IMR-90 (cell line): ENCODE measurements at regions not wholly inside any gene's neighbourhood (a gene's known extent, or its start where the extent isn't known, plus 50 kb on each side); places are given as distances from the start of the nearest gene placed in this dataset.

Source experiments
- ATAC-seq: fragments of 200-7000 bp; cut with Tn5 transposase; 2 replicates; pipeline ENCODE4 v1.9.1; 2020; ENCODE audit warnings: low read depth, mild to moderate bottlenecking, moderate library complexity
- BruUV-seq: library from RNA; stranded (reverse); fragments of 400-500 nt; replicated peaks from 2 replicates; lab custom pipeline; 2021; lab: Mats Ljungman, UMichigan
- CTCF ChIA-PET: fragments of 300-600 bp; formaldehyde crosslinking; extraction: SDS; loops from one replicate; lab custom pipeline; 2021; ENCODE audit warnings: antibody characterized with exemption; lab: Yijun Ruan, JAX
- POLR2A ChIA-PET: fragments of 300-600 bp; sonication (Branson Sonifier 250); formaldehyde crosslinking; loops from one replicate; lab custom pipeline; 2022; ENCODE audit warnings: antibody characterized with exemption; ENCODE audit not compliant: unreplicated experiment; lab: Charles Lee
- DNase-seq: peaks from one replicate; pipeline ENCODE4 v3.0.0; 2013
- H2AFZ ChIP-seq: replicated peaks from 2 replicates; pipeline ENCODE3; 2013; ENCODE audit warnings: low read length, mild to moderate bottlenecking; ENCODE audit not compliant: poor library complexity
- H2AK5ac ChIP-seq: 2 replicates; pipeline ENCODE4 v1.6.1; 2013; ENCODE audit warnings: low read depth, low read length, inconsistent platforms
- H2AK9ac ChIP-seq: replicated peaks from 2 replicates; pipeline ENCODE3; 2013; ENCODE audit warnings: mild to moderate bottlenecking, low read depth, low read length, moderate library complexity; ENCODE audit not compliant: poor library complexity
- H2BK120ac ChIP-seq: 2 replicates; pipeline ENCODE4 v1.6.1; 2013; ENCODE audit warnings: low read depth, low read length, inconsistent platforms
- H2BK15ac ChIP-seq: 3 replicates; pipeline ENCODE4 v1.6.1; 2013; ENCODE audit warnings: low read depth, low read length, inconsistent platforms
- H2BK20ac ChIP-seq: 2 replicates; pipeline ENCODE4 v1.6.1; 2013; ENCODE audit warnings: low read depth, mild to moderate bottlenecking, inconsistent platforms, low read length, moderate library complexity
- H2BK5ac ChIP-seq: 2 replicates; pipeline ENCODE4 v1.6.1; 2013; ENCODE audit warnings: mild to moderate bottlenecking, low read depth, low read length, inconsistent platforms; ENCODE audit not compliant: poor library complexity, severe bottlenecking
- H3K14ac ChIP-seq: replicated peaks from 2 replicates; pipeline ENCODE4 v1.6.1; 2013; ENCODE audit warnings: low read depth, low read length, inconsistent platforms
- H3K18ac ChIP-seq: 2 replicates; pipeline ENCODE4 v1.6.1; 2013; ENCODE audit warnings: low read depth, low read length, control low read depth
- H3K23ac ChIP-seq: 2 replicates; pipeline ENCODE4 v1.6.1; 2013; ENCODE audit warnings: low read depth, low read length, inconsistent platforms
- H3K27ac ChIP-seq: 2 replicates; pipeline ENCODE4 v1.5.1; 2013; ENCODE audit warnings: mild to moderate bottlenecking, control low read depth, low read length; ENCODE audit not compliant: insufficient read depth
- H3K27me3 ChIP-seq: 2 replicates; pipeline ENCODE4 v1.6.1; 2013; ENCODE audit warnings: low read length; ENCODE audit not compliant: control insufficient read depth, insufficient read depth
- H3K36me3 ChIP-seq: 2 replicates; pipeline ENCODE4 v1.6.1; 2013; ENCODE audit warnings: low read length, mixed read lengths; ENCODE audit not compliant: control insufficient read depth, insufficient read depth
- H3K4ac ChIP-seq: 2 replicates; pipeline ENCODE4 v1.6.1; 2013; ENCODE audit warnings: low read depth, low read length, inconsistent platforms
- H3K4me1 ChIP-seq: 2 replicates; pipeline ENCODE4 v1.6.1; 2013; ENCODE audit warnings: low read length, mixed read lengths; ENCODE audit not compliant: control insufficient read depth, insufficient read depth
- H3K4me2 ChIP-seq: 2 replicates; pipeline ENCODE4 v1.6.1; 2013; ENCODE audit warnings: low read depth, mild to moderate bottlenecking, control low read depth, low read length, moderate library complexity
- H3K4me3 ChIP-seq: 2 replicates; pipeline ENCODE4 v1.5.1; 2013; ENCODE audit warnings: low read depth, mild to moderate bottlenecking, control low read depth, low read length, moderate library complexity; ENCODE audit not compliant: insufficient read depth
- H3K56ac ChIP-seq: 2 replicates; pipeline ENCODE4 v1.6.1; 2013; ENCODE audit warnings: low read length, inconsistent platforms; ENCODE audit not compliant: insufficient read depth; ENCODE audit errors: extremely low read depth
- H3K79me1 ChIP-seq, 2 experiments: 2 replicates each; pipeline ENCODE4 v1.6.1; 2013; ENCODE audit warnings: low read length in 2 of 2, inconsistent platforms in 1 of 2, low read depth in 1 of 2
- H3K9ac ChIP-seq: 2 replicates; pipeline ENCODE4 v1.6.1; 2013; ENCODE audit warnings: low read depth, low read length, control low read depth
- H3K9me1 ChIP-seq: 2 replicates; pipeline ENCODE4 v1.6.1; 2013; ENCODE audit warnings: low read length, inconsistent platforms; ENCODE audit not compliant: insufficient read depth
- H3K9me3 ChIP-seq: 2 replicates; pipeline ENCODE4 v1.6.1; 2013; ENCODE audit warnings: low read length; ENCODE audit not compliant: control insufficient read depth, insufficient read depth
- H4K20me1 ChIP-seq: 2 replicates; pipeline ENCODE4 v1.6.1; 2013; ENCODE audit warnings: low read length, inconsistent platforms; ENCODE audit not compliant: insufficient read depth
- H4K5ac ChIP-seq: 2 replicates; pipeline ENCODE4 v1.6.1; 2013; ENCODE audit warnings: mild to moderate bottlenecking, low read depth, low read length, control low read depth
- H4K8ac ChIP-seq, 2 experiments: 2 replicates each; pipeline ENCODE4 v1.6.1; 2013; ENCODE audit warnings: low read depth in 2 of 2, low read length in 2 of 2, control low read depth in 1 of 2, inconsistent platforms in 1 of 2
- H4K91ac ChIP-seq: 2 replicates; pipeline ENCODE4 v1.6.1; 2013; ENCODE audit warnings: low read depth, low read length, inconsistent platforms; ENCODE audit not compliant: insufficient read depth
- BHLHE40 ChIP-seq: fragments of 150-350 bp; IDR thresholded peaks from 2 replicates; pipeline ENCODE4 v1.6.1; 2016; ENCODE audit warnings: mild to moderate bottlenecking, low read depth, low read length
- CEBPB ChIP-seq: IDR thresholded peaks from 2 replicates; pipeline ENCODE4 v1.6.1; 2012; ENCODE audit warnings: low read depth, low read length, improper control_type of control experiment
- CHD1 ChIP-seq: IDR thresholded peaks from 2 replicates; pipeline ENCODE4 v1.6.1; 2012; ENCODE audit warnings: low read depth, low read length, improper control_type of control experiment
- FOS ChIP-seq: fragments of 150-350 bp; IDR thresholded peaks from 2 replicates; pipeline ENCODE4 v1.6.1; 2016; ENCODE audit warnings: low read depth, low read length
- MAFK ChIP-seq: IDR thresholded peaks from 2 replicates; pipeline ENCODE4 v1.6.1; 2012; ENCODE audit warnings: low read depth, low read length, improper control_type of control experiment
- MAZ ChIP-seq: IDR thresholded peaks from 2 replicates; pipeline ENCODE4 v1.6.1; 2012; ENCODE audit warnings: low read depth, mild to moderate bottlenecking, low read length, improper control_type of control experiment, moderate library complexity, borderline replicate concordance
- MXI1 ChIP-seq: IDR thresholded peaks from 2 replicates; pipeline ENCODE4 v1.6.1; 2012; ENCODE audit warnings: low read depth, mild to moderate bottlenecking, low read length, moderate library complexity, borderline replicate concordance
- NFE2L2 ChIP-seq: fragments of 150-350 bp; IDR thresholded peaks from 2 replicates; pipeline ENCODE4 v1.6.1; 2016; ENCODE audit warnings: low read depth, mild to moderate bottlenecking, low read length
- POLR2A ChIP-seq: IDR thresholded peaks from 2 replicates; pipeline ENCODE4 v1.6.1; 2012; ENCODE audit warnings: mild to moderate bottlenecking, low read depth, low read length
- RAD21 ChIP-seq: IDR thresholded peaks from 2 replicates; pipeline ENCODE4 v1.6.1; 2012; ENCODE audit warnings: low read length, improper control_type of control experiment
- RCOR1 ChIP-seq: IDR thresholded peaks from 2 replicates; pipeline ENCODE4 v1.6.1; 2012; ENCODE audit warnings: mild to moderate bottlenecking, low read length, improper control_type of control experiment; ENCODE audit not compliant: insufficient replicate concordance
- RFX5 ChIP-seq: IDR thresholded peaks from 2 replicates; pipeline ENCODE4 v1.8.0; 2012; ENCODE audit warnings: low read depth, mild to moderate bottlenecking, low read length, moderate library complexity
- SMC3 ChIP-seq: fragments of 150-350 bp; IDR thresholded peaks from 2 replicates; pipeline ENCODE4 v1.6.1; 2016; ENCODE audit warnings: low read depth, mild to moderate bottlenecking, antibody characterized with exemption, low read length, moderate library complexity
- WGBS, 2 experiments: methylation state at CpG; one replicate each; pipeline versions ENCODE4 v1.1.5 to v1.1.7; 2013; ENCODE audit warnings: missing lambda C conversion rate in 2 of 2; ENCODE audit not compliant: insufficient read length in 1 of 2; ENCODE audit errors: extremely low coverage in 2 of 2; 5-methylcytosine and 5-hydroxymethylcytosine counted together
- dilution Hi-C: fragments of 300-500 bp; cut with HindIII; formaldehyde crosslinking; loops from one replicate; pipeline ENCODE4 v1.14.3; 2018; ENCODE audit warnings: low sequenced_read_pairs; ENCODE audit not compliant: unreplicated experiment
- in situ Hi-C: fragments of 300-500 bp; cut with MboI; formaldehyde crosslinking; loops from 3 replicates; pipeline ENCODE4 v1.14.3; 2019; ENCODE audit warnings: low sequenced_read_pairs, inconsistent platforms, mixed read lengths
- intact Hi-C: fragments of 100-400 bp; cut with micrococcal nuclease; formaldehyde crosslinking; loops from 2 replicates; pipeline ENCODE4 v1.10.0; 2022
- TF ChIP-seq, protein P1 (sequence below): fragments of 150-350 bp; IDR thresholded peaks from 2 replicates; pipeline ENCODE4 v1.6.1; 2016; ENCODE audit warnings: low read depth, mild to moderate bottlenecking, low read length, moderate library complexity, borderline replicate concordance
- TF ChIP-seq, protein P2 (sequence below): conservative IDR thresholded peaks from 2 replicates; pipeline ENCODE4 v1.5.1; 2012; ENCODE audit warnings: mild to moderate bottlenecking, low read depth, low read length, improper control_type of control experiment
- TF ChIP-seq, protein P3 (sequence below): fragments of 150-350 bp; IDR thresholded peaks from 2 replicates; pipeline ENCODE4 v1.6.1; 2017; ENCODE audit warnings: mild to moderate bottlenecking, antibody characterized with exemption, low read length, low read depth

DNA sequence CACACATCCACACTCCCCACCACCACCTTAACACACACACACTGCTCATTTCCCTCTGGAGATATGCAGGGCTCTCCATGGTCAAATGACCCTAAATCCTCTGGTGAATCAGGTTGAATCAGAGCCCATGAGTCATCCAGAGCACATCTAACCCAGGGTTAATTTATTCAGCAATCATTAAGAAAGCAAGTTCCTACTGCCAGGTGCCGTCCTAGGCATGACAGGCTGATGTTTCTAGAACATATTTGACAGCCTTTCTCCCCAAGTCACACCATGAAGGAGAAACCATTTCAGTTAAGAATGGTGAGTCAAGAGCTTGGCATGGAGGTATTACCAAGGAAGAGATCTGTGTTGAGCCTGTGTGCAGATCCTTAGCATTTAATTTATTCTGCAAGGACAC, 194.3 kb upstream of the CAMK1G start:
- peaks cover 16% of the 10 kb centered on the region for H3K4me1 ChIP-seq
- ATAC-seq (peak; percentile 83), DNase-seq (peak; percentile 94)
- in situ Hi-C loops (no loop called here), intact Hi-C loops (no loop called here), dilution Hi-C loops (no loop called here)
- H3K18ac ChIP-seq, result peak overlapping the region; percentile 58; the same call in 1 of the 2 replicates
- peak overlapping the region; percentile 26 for H2AFZ ChIP-seq
- H3K4ac ChIP-seq, result peak overlapping the region; percentile 78
- CTCF ChIA-PET, result no interaction called here
- H4K91ac ChIP-seq, result peak overlapping the region; percentile 71
- no peak overlapping the region; the same call in 1 of the 2 replicates for H3K23ac ChIP-seq
- H3K27me3 ChIP-seq, result no peaks in the 10 kb centered on the region
- no peak overlapping the region for H3K4me3 ChIP-seq
- peak overlapping the region; percentile 83 for H2BK120ac ChIP-seq
- TF ChIP-seq, protein P1, sequence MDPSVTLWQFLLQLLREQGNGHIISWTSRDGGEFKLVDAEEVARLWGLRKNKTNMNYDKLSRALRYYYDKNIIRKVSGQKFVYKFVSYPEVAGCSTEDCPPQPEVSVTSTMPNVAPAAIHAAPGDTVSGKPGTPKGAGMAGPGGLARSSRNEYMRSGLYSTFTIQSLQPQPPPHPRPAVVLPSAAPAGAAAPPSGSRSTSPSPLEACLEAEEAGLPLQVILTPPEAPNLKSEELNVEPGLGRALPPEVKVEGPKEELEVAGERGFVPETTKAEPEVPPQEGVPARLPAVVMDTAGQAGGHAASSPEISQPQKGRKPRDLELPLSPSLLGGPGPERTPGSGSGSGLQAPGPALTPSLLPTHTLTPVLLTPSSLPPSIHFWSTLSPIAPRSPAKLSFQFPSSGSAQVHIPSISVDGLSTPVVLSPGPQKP, result no peak
- TF ChIP-seq RFX5 (no peak), MXI1 (no peak), CHD1 (no peak), RCOR1 (peak; percentile 16), BHLHE40 (0 out of 2 replicates have a peak, but pooled peaks have one; percentile 32), MAFK (no peak), CEBPB (peak; percentile 50; the same call in 1 of the 2 replicates), NFE2L2 (no peak), RAD21 (no peak), POLR2A (no peak), MAZ (no peak), FOS (peak; percentile 92), SMC3 (no peak)
- TF ChIP-seq, protein P2, sequence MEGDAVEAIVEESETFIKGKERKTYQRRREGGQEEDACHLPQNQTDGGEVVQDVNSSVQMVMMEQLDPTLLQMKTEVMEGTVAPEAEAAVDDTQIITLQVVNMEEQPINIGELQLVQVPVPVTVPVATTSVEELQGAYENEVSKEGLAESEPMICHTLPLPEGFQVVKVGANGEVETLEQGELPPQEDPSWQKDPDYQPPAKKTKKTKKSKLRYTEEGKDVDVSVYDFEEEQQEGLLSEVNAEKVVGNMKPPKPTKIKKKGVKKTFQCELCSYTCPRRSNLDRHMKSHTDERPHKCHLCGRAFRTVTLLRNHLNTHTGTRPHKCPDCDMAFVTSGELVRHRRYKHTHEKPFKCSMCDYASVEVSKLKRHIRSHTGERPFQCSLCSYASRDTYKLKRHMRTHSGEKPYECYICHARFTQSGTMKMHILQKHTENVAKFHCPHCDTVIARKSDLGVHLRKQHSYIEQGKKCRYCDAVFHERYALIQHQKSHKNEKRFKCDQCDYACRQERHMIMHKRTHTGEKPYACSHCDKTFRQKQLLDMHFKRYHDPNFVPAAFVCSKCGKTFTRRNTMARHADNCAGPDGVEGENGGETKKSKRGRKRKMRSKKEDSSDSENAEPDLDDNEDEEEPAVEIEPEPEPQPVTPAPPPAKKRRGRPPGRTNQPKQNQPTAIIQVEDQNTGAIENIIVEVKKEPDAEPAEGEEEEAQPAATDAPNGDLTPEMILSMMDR, result no peak
- TF ChIP-seq, protein P3, sequence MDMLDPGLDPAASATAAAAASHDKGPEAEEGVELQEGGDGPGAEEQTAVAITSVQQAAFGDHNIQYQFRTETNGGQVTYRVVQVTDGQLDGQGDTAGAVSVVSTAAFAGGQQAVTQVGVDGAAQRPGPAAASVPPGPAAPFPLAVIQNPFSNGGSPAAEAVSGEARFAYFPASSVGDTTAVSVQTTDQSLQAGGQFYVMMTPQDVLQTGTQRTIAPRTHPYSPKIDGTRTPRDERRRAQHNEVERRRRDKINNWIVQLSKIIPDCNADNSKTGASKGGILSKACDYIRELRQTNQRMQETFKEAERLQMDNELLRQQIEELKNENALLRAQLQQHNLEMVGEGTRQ, result no peak
- H4K20me1 ChIP-seq, result no peaks in the 10 kb centered on the region
- H3K9me1 ChIP-seq, result peaks cover 13% of the 10 kb centered on the region
- WGBS, 2 experiments, result no CpG with 5 or more reads among the region's 1 CpG
- peak overlapping the region; percentile 84 for H2BK5ac ChIP-seq
- no peaks in the 10 kb centered on the region for H3K79me1 ChIP-seq
- H2AK9ac ChIP-seq, result peak overlapping the region; percentile 17
- H3K27ac ChIP-seq, result 0 out of 2 replicates have a peak overlapping the region, but pooled peaks have one; percentile 18
- no peak overlapping the region for H3K56ac ChIP-seq
- H3K9ac ChIP-seq, result no peak overlapping the region
- no peak overlapping the region for H4K5ac ChIP-seq
- peak overlapping the region in 1 of 2 experiments; percentile 65; a peak in 2 of 4 replicates for H4K8ac ChIP-seq
- peak overlapping the region; percentile 64; the same call in 1 of the 3 replicates for H2BK15ac ChIP-seq
- H3K4me2 ChIP-seq, result no peak overlapping the region
- H3K36me3 ChIP-seq, result no peaks in the 10 kb centered on the region
- H2BK20ac ChIP-seq, result peak overlapping the region; percentile 67
- 0 out of 2 replicates have a peak overlapping the region, but pooled peaks have one; percentile 2 for H3K14ac ChIP-seq
- H2AK5ac ChIP-seq, result peak overlapping the region; percentile 78; the same call in 1 of the 2 replicates
- no peaks in the 10 kb centered on the region for H3K9me3 ChIP-seq
- BruUV-seq, result no TSS peak
- POLR2A ChIA-PET, result no interaction called here
